ENCODE measurements at regions not wholly inside any gene's neighbourhood (a gene's known extent, or its start where the extent isn't known, plus 50 kb on each side); places are given as distances from the start of the nearest gene placed in this dataset.

DNA sequence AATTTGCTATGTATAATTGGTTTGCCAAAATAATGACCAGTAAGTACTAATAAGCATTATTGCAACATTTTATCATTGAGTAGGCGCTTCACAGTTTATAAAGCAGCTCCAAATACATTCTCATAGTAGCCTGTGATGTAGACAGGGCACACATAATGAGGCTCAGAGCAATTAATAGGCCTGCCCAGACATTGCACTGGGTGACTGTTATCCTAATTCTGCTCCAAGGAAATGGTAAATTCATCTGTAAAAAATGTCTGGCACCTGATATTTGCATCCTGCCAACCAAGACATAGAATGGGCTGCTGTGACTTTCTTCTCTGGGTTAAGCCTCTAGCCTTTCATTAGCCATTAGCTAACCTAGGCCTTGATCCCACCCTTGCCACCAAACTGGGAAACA lies 97.6 kb downstream of the SEM1 start:
- H3K4me3 ChIP-seq: no peak overlapping the region
- peaks cover 0 to 22% (median 0%) of the 10 kb centered on the region in 4 donors for H3K9me3 ChIP-seq
- no peaks in the 10 kb centered on the region for H3K4me1 ChIP-seq
- DNase-seq: no peak
- H3K36me3 ChIP-seq: no peaks in the 10 kb centered on the region
- WGBS, 5 donors: 87 to 97% (median 91%) methylated on average over 1 of the region's 1 CpG
- no peak for TF ChIP-seq POLR2A (IDR thresholded peaks at IDR 0.05)
- TF ChIP-seq, protein P1, sequence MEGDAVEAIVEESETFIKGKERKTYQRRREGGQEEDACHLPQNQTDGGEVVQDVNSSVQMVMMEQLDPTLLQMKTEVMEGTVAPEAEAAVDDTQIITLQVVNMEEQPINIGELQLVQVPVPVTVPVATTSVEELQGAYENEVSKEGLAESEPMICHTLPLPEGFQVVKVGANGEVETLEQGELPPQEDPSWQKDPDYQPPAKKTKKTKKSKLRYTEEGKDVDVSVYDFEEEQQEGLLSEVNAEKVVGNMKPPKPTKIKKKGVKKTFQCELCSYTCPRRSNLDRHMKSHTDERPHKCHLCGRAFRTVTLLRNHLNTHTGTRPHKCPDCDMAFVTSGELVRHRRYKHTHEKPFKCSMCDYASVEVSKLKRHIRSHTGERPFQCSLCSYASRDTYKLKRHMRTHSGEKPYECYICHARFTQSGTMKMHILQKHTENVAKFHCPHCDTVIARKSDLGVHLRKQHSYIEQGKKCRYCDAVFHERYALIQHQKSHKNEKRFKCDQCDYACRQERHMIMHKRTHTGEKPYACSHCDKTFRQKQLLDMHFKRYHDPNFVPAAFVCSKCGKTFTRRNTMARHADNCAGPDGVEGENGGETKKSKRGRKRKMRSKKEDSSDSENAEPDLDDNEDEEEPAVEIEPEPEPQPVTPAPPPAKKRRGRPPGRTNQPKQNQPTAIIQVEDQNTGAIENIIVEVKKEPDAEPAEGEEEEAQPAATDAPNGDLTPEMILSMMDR (IDR thresholded peaks at IDR 0.05): no peak
- TF ChIP-seq POLR2AphosphoS5 (IDR thresholded peaks at IDR 0.05): no peak
- no peak for TF ChIP-seq EP300 (IDR thresholded peaks at IDR 0.05)
- no peaks in the 10 kb centered on the region for H3K27me3 ChIP-seq
- intact Hi-C loops (cut with DNase I; ENCODE audit: low total_unique reads): no loop called here
- H3K27ac ChIP-seq: no peak overlapping the region

DNA sequence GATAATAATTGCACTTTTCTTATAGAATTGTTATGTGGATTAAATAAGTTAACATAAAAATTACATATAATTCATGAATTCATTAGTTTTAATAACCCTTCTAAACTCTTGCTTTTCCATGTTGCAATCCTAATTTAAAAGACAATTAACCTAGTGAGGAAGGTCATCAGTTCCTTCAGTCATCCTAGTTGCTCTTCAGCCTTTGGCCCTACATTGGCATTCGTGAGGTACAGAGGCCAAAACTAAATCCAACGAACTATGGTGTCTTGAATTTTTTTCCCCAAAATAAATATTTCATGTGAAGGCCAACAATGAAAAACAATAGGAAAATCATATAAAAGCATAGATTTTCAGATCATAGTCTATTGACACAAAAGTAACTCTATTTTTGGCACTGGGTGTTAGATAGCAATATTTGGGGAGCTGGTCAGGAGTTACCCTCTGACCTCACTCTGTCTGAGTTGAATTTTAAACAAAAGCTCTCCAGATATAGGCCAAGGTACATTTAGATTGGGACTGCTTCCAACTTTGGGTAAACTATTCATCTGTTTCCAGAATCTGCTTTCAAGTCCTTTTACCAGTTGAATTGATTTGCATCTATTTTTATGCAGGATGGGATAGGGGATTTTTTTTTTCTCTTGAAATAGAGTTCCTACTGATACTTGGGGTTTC lies 104.5 kb downstream of the SEM1 start:
- H3K4me3 ChIP-seq: no peak overlapping the region
- H3K36me3 ChIP-seq: no peaks in the 10 kb centered on the region
- intact Hi-C loops (cut with DNase I; ENCODE audit: low total_unique reads): no loop called here
- H3K9me3 ChIP-seq: no peaks in the 10 kb centered on the region
- TF ChIP-seq EP300 (IDR thresholded peaks at IDR 0.05) (no peak), POLR2AphosphoS5 (IDR thresholded peaks at IDR 0.05) (no peak)
- H3K27me3 ChIP-seq: no peaks in the 10 kb centered on the region
- no peak overlapping the region for H3K27ac ChIP-seq
- 43 to 68% (median 50%) methylated on average over 2 of the region's 2 CpGs for WGBS, 5 donors
- DNase-seq: no peak
- no peaks in the 10 kb centered on the region for H3K4me1 ChIP-seq

DNA sequence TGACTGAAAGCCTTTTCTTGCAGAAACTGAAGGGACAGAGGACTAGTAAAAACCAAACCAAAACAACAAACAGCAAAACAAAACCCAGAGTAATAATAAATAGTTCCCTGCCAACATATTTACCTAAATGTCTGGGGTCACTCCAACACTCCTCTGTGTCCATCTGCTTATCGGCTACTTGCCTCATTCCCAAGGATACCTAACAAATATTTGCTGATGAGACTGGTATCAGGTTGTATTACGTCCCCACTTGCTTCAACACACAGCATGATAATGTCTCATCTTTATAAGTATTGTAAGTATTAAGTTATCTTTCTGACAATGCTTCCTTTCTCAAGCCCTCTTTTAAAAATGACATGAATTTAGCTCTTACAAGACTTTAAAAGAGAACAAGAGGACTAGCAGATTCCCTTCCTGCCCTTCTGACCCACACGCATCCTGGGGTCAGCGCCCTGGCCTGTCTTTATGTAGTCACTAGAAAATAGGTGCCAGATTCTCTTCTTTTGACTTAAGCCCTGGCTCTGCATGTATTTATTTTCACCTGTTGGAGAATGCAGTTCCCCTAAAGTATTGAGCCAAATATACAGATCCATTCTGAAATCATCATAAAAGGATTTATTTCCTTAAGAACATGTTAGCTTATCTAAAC lies 110.2 kb downstream of the SEM1 start:
- TF ChIP-seq POLR2A (IDR thresholded peaks at IDR 0.05) (no peak), EP300 (IDR thresholded peaks at IDR 0.05) (no peak), POLR2AphosphoS5 (IDR thresholded peaks at IDR 0.05) (no peak)
- TF ChIP-seq, protein P1 (IDR thresholded peaks at IDR 0.05): no peak
- no peaks in the 10 kb centered on the region for H3K27me3 ChIP-seq
- no peak for DNase-seq
- H3K9me3 ChIP-seq: no peaks in the 10 kb centered on the region
- H3K4me3 ChIP-seq: no peak overlapping the region
- H3K4me1 ChIP-seq: peaks cover 0 to 14% (median 4%) of the 10 kb centered on the region in 4 donors
- no peak overlapping the region for H3K27ac ChIP-seq
- no peaks in the 10 kb centered on the region for H3K36me3 ChIP-seq
- 60 to 72% (median 61%) methylated on average over 4 of the region's 4 CpGs for WGBS, 5 donors
- intact Hi-C loops (cut with DNase I; ENCODE audit: low total_unique reads): no loop called here

DNA sequence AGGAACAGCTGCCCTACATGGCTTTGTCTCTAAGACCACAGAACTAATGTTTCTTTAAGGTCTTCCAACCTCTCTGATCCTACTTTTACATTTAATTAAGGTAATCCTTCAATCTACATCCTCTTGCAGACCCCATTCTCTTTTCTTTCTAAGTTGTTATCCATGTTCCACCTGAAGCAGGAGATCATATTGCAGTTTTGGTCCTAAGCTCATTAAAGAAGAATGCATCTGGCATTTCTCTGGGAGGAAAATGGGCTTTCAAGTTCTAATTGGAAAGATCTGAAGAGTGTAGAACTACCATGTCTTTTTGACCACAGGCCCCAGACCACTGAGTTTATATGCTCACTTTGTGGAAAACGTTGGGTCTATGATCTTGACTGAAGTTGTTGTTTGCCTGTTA lies 111.2 kb downstream of the SEM1 start:
- no peaks in the 10 kb centered on the region for H3K9me3 ChIP-seq
- intact Hi-C loops (cut with DNase I; ENCODE audit: low total_unique reads): no loop called here
- H3K4me3 ChIP-seq: no peak overlapping the region
- TF ChIP-seq POLR2AphosphoS5 (IDR thresholded peaks at IDR 0.05) (no peak), POLR2A (IDR thresholded peaks at IDR 0.05) (no peak)
- TF ChIP-seq, protein P1 (IDR thresholded peaks at IDR 0.05): no peak
- H3K27ac ChIP-seq: no peak overlapping the region
- peaks cover 0 to 14% (median 4%) of the 10 kb centered on the region in 4 donors for H3K4me1 ChIP-seq
- no peaks in the 10 kb centered on the region for H3K27me3 ChIP-seq
- 61 to 87% (median 69%) methylated on average over 1 of the region's 1 CpG for WGBS, 5 donors
- H3K36me3 ChIP-seq: no peaks in the 10 kb centered on the region
- DNase-seq: no peak

Measured in stomach (tissue), 8 donors.